NB4 (cell line): ENCODE measurements at regions not wholly inside any gene's neighbourhood (a gene's known extent, or its start where the extent isn't known, plus 50 kb on each side); places are given as distances from the start of the nearest gene placed in this dataset.

Experiments used
- POLR2A ChIP-seq: IDR thresholded peaks from 2 replicates; pipeline ENCODE4 v1.6.1; 2011; ENCODE audit warnings: mild to moderate bottlenecking; ENCODE audit not compliant: insufficient read length; ENCODE audit errors: extremely low read depth
- TF ChIP-seq, protein P1 (sequence below): IDR thresholded peaks from one replicate; pipeline ENCODE4 v1.5.1; 2012; ENCODE audit warnings: low read depth, low read length

DNA sequence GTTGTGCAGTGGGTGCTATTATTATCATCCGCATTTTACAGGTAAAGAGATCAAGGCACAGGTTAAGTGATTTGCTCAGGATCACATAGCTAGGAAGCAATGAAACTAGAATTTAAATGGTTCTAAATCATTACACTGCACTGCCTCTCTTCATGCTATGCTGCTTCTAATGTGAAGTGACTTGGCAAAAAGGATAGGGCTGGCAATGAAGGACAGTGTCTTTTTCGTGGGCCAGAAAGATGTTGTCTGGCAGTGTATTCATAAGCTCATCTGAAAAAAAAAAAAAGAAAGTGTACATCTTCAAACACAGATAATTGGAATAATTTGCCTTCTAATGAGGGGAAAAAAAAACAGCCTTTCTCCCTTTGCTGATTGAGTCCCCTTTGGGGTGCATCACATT lies 132.2 kb upstream of the FUNDC1 start:
- TF ChIP-seq POLR2A, result no peak
- TF ChIP-seq, protein P1, sequence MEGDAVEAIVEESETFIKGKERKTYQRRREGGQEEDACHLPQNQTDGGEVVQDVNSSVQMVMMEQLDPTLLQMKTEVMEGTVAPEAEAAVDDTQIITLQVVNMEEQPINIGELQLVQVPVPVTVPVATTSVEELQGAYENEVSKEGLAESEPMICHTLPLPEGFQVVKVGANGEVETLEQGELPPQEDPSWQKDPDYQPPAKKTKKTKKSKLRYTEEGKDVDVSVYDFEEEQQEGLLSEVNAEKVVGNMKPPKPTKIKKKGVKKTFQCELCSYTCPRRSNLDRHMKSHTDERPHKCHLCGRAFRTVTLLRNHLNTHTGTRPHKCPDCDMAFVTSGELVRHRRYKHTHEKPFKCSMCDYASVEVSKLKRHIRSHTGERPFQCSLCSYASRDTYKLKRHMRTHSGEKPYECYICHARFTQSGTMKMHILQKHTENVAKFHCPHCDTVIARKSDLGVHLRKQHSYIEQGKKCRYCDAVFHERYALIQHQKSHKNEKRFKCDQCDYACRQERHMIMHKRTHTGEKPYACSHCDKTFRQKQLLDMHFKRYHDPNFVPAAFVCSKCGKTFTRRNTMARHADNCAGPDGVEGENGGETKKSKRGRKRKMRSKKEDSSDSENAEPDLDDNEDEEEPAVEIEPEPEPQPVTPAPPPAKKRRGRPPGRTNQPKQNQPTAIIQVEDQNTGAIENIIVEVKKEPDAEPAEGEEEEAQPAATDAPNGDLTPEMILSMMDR, result no peak
